Fibroblast of the aortic adventitia (primary cell): ENCODE measurements at regions not wholly inside any gene's neighbourhood (a gene's known extent, or its start where the extent isn't known, plus 50 kb on each side); places are given as distances from the start of the nearest gene placed in this dataset.

Experiments
- DNase-seq: peaks from one replicate; pipeline ENCODE4 v3.0.0-alpha.2; 2010; ENCODE audit warnings: low read depth
- H3K4me3 ChIP-seq: 2 replicates; pipeline ENCODE4 v1.5.1; 2011; ENCODE audit warnings: low read depth, mild to moderate bottlenecking, control low read depth, low read length, moderate library complexity
- TF ChIP-seq, protein P1 (sequence below): IDR thresholded peaks from 2 replicates; pipeline ENCODE4 v1.5.1; 2011; ENCODE audit warnings: mild to moderate bottlenecking, low read length, control low read depth, inconsistent platforms; ENCODE audit not compliant: insufficient read depth

DNA sequence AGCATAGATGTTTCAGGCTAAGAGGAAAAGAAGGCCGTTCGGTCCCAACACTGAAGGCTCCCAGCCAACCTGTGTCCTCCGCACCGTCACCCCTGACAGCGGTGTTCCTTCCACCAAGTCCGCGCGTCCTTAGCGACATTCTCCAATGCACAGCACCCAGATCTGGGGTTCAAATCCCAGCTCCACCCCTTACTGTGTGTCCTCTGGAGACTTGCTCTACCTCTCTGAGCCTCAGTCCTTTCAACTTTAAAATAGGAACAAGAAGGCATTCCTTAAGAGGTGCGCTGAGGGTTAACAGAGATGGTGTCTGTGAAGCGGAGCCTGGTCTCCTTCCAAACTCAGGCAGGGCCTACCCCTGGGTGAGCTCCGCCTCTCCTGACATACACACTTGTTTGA lies 224.0 kb downstream of the MN1 start:
- TF ChIP-seq, protein P1, sequence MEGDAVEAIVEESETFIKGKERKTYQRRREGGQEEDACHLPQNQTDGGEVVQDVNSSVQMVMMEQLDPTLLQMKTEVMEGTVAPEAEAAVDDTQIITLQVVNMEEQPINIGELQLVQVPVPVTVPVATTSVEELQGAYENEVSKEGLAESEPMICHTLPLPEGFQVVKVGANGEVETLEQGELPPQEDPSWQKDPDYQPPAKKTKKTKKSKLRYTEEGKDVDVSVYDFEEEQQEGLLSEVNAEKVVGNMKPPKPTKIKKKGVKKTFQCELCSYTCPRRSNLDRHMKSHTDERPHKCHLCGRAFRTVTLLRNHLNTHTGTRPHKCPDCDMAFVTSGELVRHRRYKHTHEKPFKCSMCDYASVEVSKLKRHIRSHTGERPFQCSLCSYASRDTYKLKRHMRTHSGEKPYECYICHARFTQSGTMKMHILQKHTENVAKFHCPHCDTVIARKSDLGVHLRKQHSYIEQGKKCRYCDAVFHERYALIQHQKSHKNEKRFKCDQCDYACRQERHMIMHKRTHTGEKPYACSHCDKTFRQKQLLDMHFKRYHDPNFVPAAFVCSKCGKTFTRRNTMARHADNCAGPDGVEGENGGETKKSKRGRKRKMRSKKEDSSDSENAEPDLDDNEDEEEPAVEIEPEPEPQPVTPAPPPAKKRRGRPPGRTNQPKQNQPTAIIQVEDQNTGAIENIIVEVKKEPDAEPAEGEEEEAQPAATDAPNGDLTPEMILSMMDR, result no peak
- DNase-seq, result no peak
- H3K4me3 ChIP-seq, result no peak overlapping the region

DNA sequence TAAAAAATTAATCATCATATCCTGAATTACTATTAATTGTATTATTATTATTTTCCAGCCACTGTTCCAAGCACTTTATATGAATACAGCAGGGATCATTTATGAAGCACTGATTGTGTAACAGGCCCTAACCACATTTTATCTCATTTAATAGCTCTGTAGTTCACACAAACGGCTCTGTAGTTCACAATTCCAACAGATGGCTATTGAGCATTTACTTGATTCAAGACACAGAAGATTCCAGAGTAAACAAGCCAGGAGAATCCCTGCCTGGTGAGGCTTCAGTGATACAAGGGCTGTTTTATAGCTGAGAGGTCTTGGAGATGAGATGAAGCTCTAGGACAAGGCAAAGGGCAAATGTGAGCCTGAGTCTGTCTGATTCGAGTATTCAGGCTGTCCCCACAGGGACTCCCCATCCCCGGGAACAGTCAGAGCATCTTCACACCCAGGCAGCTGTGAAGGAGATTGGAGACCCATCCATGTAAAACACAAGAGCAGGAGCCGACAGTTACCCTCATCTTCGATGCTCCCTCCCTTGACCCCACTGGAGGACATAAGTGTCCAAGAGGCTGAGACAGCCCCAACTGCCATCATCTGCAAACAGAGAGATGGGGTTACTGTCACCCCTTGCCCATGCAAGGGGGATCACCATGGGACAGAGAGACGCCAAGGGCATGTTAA lies 222.5 kb downstream of the MN1 start:
- H3K4me3 ChIP-seq, result no peak overlapping the region
- TF ChIP-seq, protein P1, result no peak
- peak; percentile 61 for DNase-seq

GRCh38 chr22:27580311-27580897 lies 221.2 kb downstream of the MN1 start:
- no peak for DNase-seq
- TF ChIP-seq, protein P1, result no peak
- no peak overlapping the region for H3K4me3 ChIP-seq

GRCh38 chr22:27581236-27581635 lies 220.3 kb downstream of the MN1 start:
- no peak overlapping the region for H3K4me3 ChIP-seq
- TF ChIP-seq, protein P1, result no peak
- DNase-seq, result no peak

GRCh38 chr22:27581688-27582087 lies 219.9 kb downstream of the MN1 start:
- TF ChIP-seq, protein P1, result no peak
- DNase-seq, result peak; percentile 84
- no peak overlapping the region for H3K4me3 ChIP-seq

DNA sequence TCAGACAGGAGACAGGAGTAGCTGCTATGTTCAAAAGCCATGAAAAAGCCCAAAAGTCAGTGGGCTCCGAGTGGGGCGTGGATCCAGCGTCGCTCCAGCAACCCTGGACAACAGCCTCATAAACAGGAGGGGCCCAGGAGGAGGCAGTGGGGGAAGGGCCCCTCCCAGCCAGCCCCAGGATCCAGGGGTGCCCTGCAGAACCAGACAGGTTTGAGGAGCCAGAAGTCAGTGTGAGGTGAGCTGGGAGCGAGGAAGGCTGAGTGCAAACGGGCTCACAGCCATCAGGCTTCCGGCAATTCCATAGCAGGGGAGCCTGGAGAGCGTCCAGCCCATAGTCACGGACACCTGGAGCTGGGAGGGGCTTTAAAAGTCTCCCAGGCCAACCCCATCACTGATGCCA lies 217.7 kb downstream of the MN1 start:
- no peak for DNase-seq
- H3K4me3 ChIP-seq, result no peak overlapping the region
- TF ChIP-seq, protein P1, result no peak

DNA sequence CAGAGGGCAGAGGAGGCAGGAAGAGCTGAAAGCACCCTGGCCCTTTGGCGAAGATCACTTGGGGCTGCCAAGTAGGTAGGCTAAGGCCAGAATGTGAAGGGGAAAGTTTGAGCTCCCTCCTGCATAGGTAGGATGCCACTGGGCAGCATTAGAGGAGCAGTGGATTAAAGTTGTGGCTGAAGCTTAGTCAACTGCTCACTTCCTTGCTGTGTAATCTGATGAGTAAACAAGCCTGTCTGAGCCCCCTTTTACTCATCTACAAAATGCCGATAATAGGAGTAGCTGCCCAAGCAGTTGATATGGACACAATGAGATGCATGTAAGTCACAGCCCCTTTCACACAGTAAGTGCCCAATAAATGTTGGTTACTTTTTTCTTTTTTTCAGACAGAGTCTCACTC lies 216.4 kb downstream of the MN1 start:
- no peak for DNase-seq
- H3K4me3 ChIP-seq, result no peak overlapping the region
- TF ChIP-seq, protein P1, result no peak
